ENCODE measurements at regions not wholly inside any gene's neighbourhood (a gene's known extent, or its start where the extent isn't known, plus 50 kb on each side); places are given as distances from the start of the nearest gene placed in this dataset.

GRCh38 chr4:57981123-57981522 is 870.9 kb upstream of the IGFBP7 start:
- TF ChIP-seq CTCF (IDR thresholded peaks at IDR 0.05): no peak
- Mint-ChIP-seq H3K4me3 (ENCODE audit: unreplicated experiment) (no peak overlapping the region), H3K9me3 (ENCODE audit: unreplicated experiment) (no peaks in the 10 kb centered on the region), H3K27ac (ENCODE audit: unreplicated experiment) (no peak overlapping the region), H3K36me3 (ENCODE audit: unreplicated experiment) (no peaks in the 10 kb centered on the region), H3K27me3 (ENCODE audit: unreplicated experiment) (no peaks in the 10 kb centered on the region), H3K4me1 (ENCODE audit: unreplicated experiment) (no peaks in the 10 kb centered on the region)
- DNase-seq (ENCODE audit: extremely low spot score, unreplicated experiment): no peak

GRCh38 chr4:57974821-57975220 is 864.6 kb upstream of the IGFBP7 start:
- H3K4me3 Mint-ChIP-seq (ENCODE audit: unreplicated experiment): no peak overlapping the region
- H3K27ac Mint-ChIP-seq (ENCODE audit: unreplicated experiment): no peak overlapping the region
- no peaks in the 10 kb centered on the region for H3K36me3 Mint-ChIP-seq (ENCODE audit: unreplicated experiment)
- no peak for TF ChIP-seq CTCF (IDR thresholded peaks at IDR 0.05)
- no peaks in the 10 kb centered on the region for H3K9me3 Mint-ChIP-seq (ENCODE audit: unreplicated experiment)
- H3K4me1 Mint-ChIP-seq (ENCODE audit: unreplicated experiment): no peaks in the 10 kb centered on the region
- no peaks in the 10 kb centered on the region for H3K27me3 Mint-ChIP-seq (ENCODE audit: unreplicated experiment)
- DNase-seq (ENCODE audit: extremely low spot score, unreplicated experiment): no peak

- no peak for TF ChIP-seq CTCF (IDR thresholded peaks at IDR 0.05)
- Mint-ChIP-seq H3K9me3 (ENCODE audit: unreplicated experiment) (no peaks in the 10 kb centered on the region), H3K4me3 (ENCODE audit: unreplicated experiment) (no peak overlapping the region), H3K36me3 (ENCODE audit: unreplicated experiment) (no peaks in the 10 kb centered on the region), H3K27ac (ENCODE audit: unreplicated experiment) (no peak overlapping the region), H3K4me1 (ENCODE audit: unreplicated experiment) (no peaks in the 10 kb centered on the region), H3K27me3 (ENCODE audit: unreplicated experiment) (no peaks in the 10 kb centered on the region)
- no peak for DNase-seq (ENCODE audit: extremely low spot score, unreplicated experiment)
Measured at GRCh38 chr4:57973819-57974218, 863.6 kb upstream of the IGFBP7 start.

GRCh38 chr4:57971261-57971660 is 861.1 kb upstream of the IGFBP7 start:
- no peak for DNase-seq (ENCODE audit: extremely low spot score, unreplicated experiment)
- Mint-ChIP-seq H3K4me1 (ENCODE audit: unreplicated experiment) (no peaks in the 10 kb centered on the region), H3K36me3 (ENCODE audit: unreplicated experiment) (no peaks in the 10 kb centered on the region)

More at GRCh38 chr4:57971261-57971660, 861.1 kb upstream of the IGFBP7 start:
- Mint-ChIP-seq H3K4me3 (ENCODE audit: unreplicated experiment) (no peak overlapping the region), H3K27ac (ENCODE audit: unreplicated experiment) (no peak overlapping the region), H3K27me3 (ENCODE audit: unreplicated experiment) (no peaks in the 10 kb centered on the region), H3K9me3 (ENCODE audit: unreplicated experiment) (peaks cover 16% of the 10 kb centered on the region)
- no peak for TF ChIP-seq CTCF (IDR thresholded peaks at IDR 0.05)

All from osteocyte (in vitro differentiated cells).